Right hindlimb (tissue), 1 donor: ENCODE measurements at regions not wholly inside any gene's neighbourhood (a gene's known extent, or its start where the extent isn't known, plus 50 kb on each side); places are given as distances from the start of the nearest gene placed in this dataset.

Experiments used
- DNase-seq: peaks from one replicate; pipeline ENCODE4 v3.0.0-alpha.2; 2018

- DNase-seq = no peak
Observed at GRCh38 chr2:2557475-2557874, 226.4 kb upstream of the MYT1L start.

- DNase-seq = no peak
Observed at GRCh38 chr2:2550856-2551255, 219.8 kb upstream of the MYT1L start.

GRCh38 chr2:2547911-2548310, 216.8 kb upstream of the MYT1L start:
- DNase-seq = no peak

- no peak for DNase-seq
Observed at GRCh38 chr2:2547451-2547850, 216.4 kb upstream of the MYT1L start.

GRCh38 chr2:2546046-2546445, 215.0 kb upstream of the MYT1L start:
- DNase-seq = no peak

GRCh38 chr2:2542966-2543611, 212.0 kb upstream of the MYT1L start:
- DNase-seq = no peak

- no peak for DNase-seq
Observed at GRCh38 chr2:2542316-2542715, 211.2 kb upstream of the MYT1L start.

GRCh38 chr2:2540406-2540805, 209.3 kb upstream of the MYT1L start:
- no peak for DNase-seq

GRCh38 chr2:2536416-2537056, 205.5 kb upstream of the MYT1L start:
- DNase-seq = no peak

GRCh38 chr2:2530334-2530733, 199.3 kb upstream of the MYT1L start:
- no peak for DNase-seq

GRCh38 chr2:2528846-2529245, 197.8 kb upstream of the MYT1L start:
- DNase-seq = no peak

- DNase-seq = no peak
Observed at GRCh38 chr2:2527148-2527547, 196.1 kb upstream of the MYT1L start.

- DNase-seq = no peak
Observed at GRCh38 chr2:2524348-2524941, 193.4 kb upstream of the MYT1L start.

GRCh38 chr2:2523461-2524347, 192.6 kb upstream of the MYT1L start:
- no peak for DNase-seq

- DNase-seq = no peak
Observed at GRCh38 chr2:2520401-2520811, 189.3 kb upstream of the MYT1L start.

GRCh38 chr2:2519381-2519780, 188.3 kb upstream of the MYT1L start:
- no peak for DNase-seq

GRCh38 chr2:2517399-2517798, 186.3 kb upstream of the MYT1L start:
- DNase-seq = no peak

GRCh38 chr2:2516386-2516785, 185.3 kb upstream of the MYT1L start:
- no peak for DNase-seq

GRCh38 chr2:2512931-2513330, 181.9 kb upstream of the MYT1L start:
- DNase-seq = no peak

- DNase-seq = no peak
Observed at GRCh38 chr2:2507417-2507997, 176.4 kb upstream of the MYT1L start.

- no peak for DNase-seq
Observed at GRCh38 chr2:2506536-2506935, 175.5 kb upstream of the MYT1L start.

- no peak for DNase-seq
Observed at GRCh38 chr2:2505604-2506003, 174.5 kb upstream of the MYT1L start.

GRCh38 chr2:2503864-2504418, 172.9 kb upstream of the MYT1L start:
- no peak for DNase-seq
